ENCODE measurements at regions not wholly inside any gene's neighbourhood (a gene's known extent, or its start where the extent isn't known, plus 50 kb on each side); places are given as distances from the start of the nearest gene placed in this dataset.
"Not testable (repeated sequence)": the region's sequence is repeated elsewhere in the genome, so short reads cannot be mapped to it uniquely, and the experiment has no call there.

- DNase-seq (ENCODE audit: low read depth): no peak
Measured at GRCh38 chr1:76687307-76688175, 179.7 kb upstream of the ST6GALNAC5 start.

DNA sequence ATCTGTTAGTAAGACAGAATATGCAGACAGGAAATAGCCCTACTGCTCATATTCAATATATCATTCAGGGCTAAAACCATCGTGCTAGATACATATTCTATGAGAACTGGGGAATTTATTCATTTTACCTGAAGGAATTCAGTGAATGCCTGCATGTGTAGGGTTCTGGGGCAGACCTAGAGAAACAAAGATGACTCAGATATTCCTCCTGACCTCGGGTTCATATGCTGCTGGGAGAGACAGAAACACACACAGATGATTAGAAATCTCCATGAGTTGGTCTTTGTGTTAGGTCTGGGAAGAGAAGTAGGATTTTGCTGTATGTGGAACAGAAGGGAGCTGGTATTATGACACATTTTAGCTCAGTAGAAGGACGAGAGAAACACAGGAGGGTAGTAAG lies 176.5 kb upstream of the ST6GALNAC5 start:
- DNase-seq (ENCODE audit: low read depth): no peak

DNA sequence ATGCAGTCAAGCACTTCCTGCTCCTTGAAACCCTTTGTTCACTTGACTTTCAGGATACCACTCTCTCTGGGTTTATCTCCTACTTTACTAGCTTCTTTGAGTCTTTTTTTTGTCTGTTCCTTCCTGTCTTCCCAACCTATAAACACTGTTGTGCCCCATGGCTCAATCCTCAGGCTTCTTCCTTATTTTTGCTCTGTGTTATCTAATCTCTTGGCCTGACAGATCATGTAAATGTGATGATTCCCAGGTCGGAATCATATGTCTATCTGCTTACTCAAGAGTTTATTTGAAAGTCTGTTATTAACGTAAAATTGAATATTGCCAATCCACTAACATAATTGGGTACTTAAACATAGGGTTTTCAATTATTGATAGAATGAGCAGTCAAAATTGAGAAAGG lies 171.7 kb upstream of the ST6GALNAC5 start:
- DNase-seq (ENCODE audit: low read depth): no peak

- no peak for DNase-seq (ENCODE audit: low read depth)
Measured at GRCh38 chr1:76697361-76697760, 169.9 kb upstream of the ST6GALNAC5 start.

DNA sequence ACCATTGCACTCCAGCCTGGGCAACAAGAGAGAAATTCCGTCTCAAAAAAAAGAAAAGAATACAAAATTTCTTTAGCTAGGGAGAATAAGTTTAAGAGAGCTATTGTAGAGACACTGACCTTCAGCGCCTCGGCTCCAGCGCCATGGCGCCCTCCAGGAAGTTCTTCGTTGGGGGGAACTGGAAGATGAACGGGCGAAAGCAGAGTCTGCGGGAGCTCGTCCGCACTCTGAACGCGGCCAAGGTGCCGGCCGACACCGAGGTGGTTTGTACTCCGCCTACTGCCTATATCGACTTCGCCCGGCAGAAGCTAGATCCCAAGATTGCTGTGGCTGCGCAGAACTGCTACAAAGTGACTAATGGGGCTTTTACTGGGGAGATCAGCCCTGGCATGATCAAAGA lies 167.6 kb upstream of the ST6GALNAC5 start:
- not testable (repeated sequence) for DNase-seq (ENCODE audit: low read depth)

- DNase-seq (ENCODE audit: low read depth): not testable (repeated sequence)
Measured at GRCh38 chr1:76700200-76700599, 167.1 kb upstream of the ST6GALNAC5 start.

- DNase-seq (ENCODE audit: low read depth): no peak
Measured at GRCh38 chr1:76705560-76705959, 161.7 kb upstream of the ST6GALNAC5 start.

DNA sequence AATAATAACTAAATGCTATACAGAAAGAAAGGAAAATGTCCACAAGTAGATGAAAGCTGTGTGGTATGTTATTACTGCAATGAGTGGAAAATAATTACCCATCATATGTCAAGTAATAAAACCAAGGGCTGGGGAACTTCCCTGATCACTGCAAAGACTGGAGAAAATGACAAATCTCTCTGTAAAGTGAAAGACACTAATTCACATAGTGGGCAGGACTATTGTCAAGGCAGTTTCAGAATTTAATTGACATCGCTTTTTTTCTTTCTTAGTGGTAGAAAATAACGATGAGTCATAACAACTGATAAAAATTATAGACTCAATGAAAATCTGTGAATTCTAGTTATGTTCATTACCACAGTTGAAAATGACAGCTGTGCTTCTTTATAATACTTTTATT lies 153.7 kb upstream of the ST6GALNAC5 start:
- DNase-seq (ENCODE audit: low read depth): no peak

GRCh38 chr1:76715474-76715873 lies 151.8 kb upstream of the ST6GALNAC5 start:
- DNase-seq (ENCODE audit: low read depth): no peak

- DNase-seq (ENCODE audit: low read depth): no peak
Measured at GRCh38 chr1:76723949-76724348, 143.3 kb upstream of the ST6GALNAC5 start.

GRCh38 chr1:76724816-76725215 lies 142.5 kb upstream of the ST6GALNAC5 start:
- no peak for DNase-seq (ENCODE audit: low read depth)

- no peak for DNase-seq (ENCODE audit: low read depth)
Measured at GRCh38 chr1:76725864-76726619, 141.2 kb upstream of the ST6GALNAC5 start.

- DNase-seq (ENCODE audit: low read depth): no peak
Measured at GRCh38 chr1:76727520-76727919, 139.8 kb upstream of the ST6GALNAC5 start.

GRCh38 chr1:76729142-76729541 lies 138.1 kb upstream of the ST6GALNAC5 start:
- DNase-seq (ENCODE audit: low read depth): no peak

- no peak for DNase-seq (ENCODE audit: low read depth)
Measured at GRCh38 chr1:76730027-76730426, 137.3 kb upstream of the ST6GALNAC5 start.

DNA sequence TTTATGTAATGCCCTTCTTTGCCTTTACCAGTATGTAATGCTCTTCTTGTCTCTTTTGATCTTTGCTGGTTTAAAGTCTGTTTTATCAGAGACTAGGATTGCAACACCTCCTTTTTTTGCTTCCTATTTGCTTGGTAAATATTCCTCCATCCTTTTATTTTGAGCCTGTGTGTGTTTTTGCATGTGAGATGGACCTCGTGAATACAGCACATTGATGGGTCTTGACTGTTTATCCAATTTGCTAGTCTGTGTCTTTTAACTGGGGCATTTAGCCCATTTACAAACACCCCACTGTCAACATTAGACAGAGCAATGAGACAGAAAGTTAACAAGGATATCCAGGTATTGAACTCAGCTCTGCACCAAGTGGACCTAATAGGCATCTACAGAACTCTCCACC lies 128.9 kb upstream of the ST6GALNAC5 start:
- DNase-seq (ENCODE audit: low read depth): not testable (repeated sequence)

GRCh38 chr1:76740956-76741355 lies 126.3 kb upstream of the ST6GALNAC5 start:
- DNase-seq (ENCODE audit: low read depth): not testable (repeated sequence)

DNA sequence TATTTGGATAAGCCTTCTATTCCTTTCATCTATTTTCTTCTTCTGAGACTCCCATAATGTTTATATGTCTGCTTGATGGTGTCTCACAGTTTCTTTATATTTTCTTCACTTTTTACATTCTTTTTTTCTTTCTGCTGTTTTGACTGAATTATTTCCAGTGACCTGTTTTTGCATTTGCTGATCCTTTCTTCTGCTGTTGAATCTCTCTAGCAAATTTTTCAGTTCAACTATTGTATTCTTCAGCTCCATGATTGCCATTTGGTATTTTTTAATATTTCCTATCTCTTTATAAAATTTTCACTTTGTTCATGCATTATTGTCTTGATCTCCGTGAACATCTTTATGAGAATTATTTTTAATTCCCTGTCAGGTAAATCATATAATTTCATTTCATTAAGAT lies 122.3 kb upstream of the ST6GALNAC5 start:
- no peak for DNase-seq (ENCODE audit: low read depth)

DNA sequence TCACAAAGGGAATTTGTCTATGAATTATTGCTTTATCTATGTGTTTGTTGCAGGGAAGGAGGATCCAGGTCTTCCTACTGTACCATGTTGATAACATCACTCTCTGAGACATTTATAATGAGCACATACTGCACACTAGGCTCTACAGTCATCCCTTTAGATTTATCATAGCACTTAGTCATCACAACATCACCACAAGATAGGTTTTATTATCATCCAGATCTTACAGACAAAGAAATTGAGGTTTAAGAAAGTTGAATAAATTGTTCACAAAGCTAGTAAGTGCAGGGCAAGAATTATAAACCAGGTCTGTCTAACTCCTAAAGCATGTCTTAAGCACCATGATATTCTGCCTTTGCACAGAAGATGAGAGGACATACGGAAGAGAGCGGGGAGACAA lies 121.1 kb upstream of the ST6GALNAC5 start:
- no peak for DNase-seq (ENCODE audit: low read depth)

- DNase-seq (ENCODE audit: low read depth): no peak
Measured at GRCh38 chr1:76754730-76755129, 112.5 kb upstream of the ST6GALNAC5 start.

GRCh38 chr1:76759171-76759860 lies 108.0 kb upstream of the ST6GALNAC5 start:
- DNase-seq (ENCODE audit: low read depth): no peak

DNA sequence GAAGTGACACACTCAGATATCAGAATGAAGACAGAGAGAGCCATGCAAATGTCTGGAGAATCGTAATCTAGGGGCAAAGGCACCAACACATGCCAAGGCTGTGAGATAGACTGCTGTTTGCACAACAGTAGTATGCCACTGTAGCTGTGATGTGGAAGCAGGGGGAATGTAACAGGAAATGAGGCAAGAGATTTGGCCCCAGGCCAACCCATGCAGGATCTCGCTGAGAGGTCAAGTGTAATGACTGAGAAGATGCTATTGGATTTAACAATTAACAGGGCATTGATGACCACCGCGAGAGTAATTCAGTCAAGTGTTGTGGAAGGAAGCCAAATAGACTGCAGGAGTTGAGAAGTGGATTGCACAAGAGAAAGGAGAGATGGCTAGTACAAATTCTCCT lies 107.3 kb upstream of the ST6GALNAC5 start:
- no peak for DNase-seq (ENCODE audit: low read depth)

DNA sequence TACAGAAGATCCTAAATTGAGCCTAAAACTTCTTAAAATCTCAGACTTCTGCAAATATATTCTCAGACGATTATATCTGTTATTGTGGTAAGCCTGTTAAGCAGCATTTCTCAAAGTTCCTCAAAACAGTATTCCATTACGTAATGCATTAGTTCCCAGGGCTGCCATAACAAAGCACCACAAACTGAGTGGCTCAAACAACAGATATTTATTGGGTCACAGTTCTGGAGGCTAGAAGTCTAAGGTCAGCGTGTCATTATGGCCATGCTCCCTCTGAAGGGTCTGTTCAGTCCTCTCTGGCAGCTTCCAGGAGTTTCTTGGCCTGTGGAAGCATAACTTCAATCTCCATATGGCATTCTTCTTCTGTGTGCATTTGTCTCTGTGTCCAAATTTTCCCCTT lies 103.5 kb upstream of the ST6GALNAC5 start:
- no peak for DNase-seq (ENCODE audit: low read depth)
